Hepatocyte (in vitro differentiated cells): ENCODE measurements at regions not wholly inside any gene's neighbourhood (a gene's known extent, or its start where the extent isn't known, plus 50 kb on each side); places are given as distances from the start of the nearest gene placed in this dataset.
"Not testable (repeated sequence)": the region's sequence is repeated elsewhere in the genome, so short reads cannot be mapped to it uniquely, and the experiment has no call there.

ENCODE experiments used
- DNase-seq: peaks from one replicate; pipeline ENCODE4 v3.0.0-alpha.2; 2016; ENCODE audit warnings: low spot score
- H2AFZ ChIP-seq: fragments of 200-600 bp; sonication (generic); 2 replicates; pipeline ENCODE4 v1.6.0; 2016; ENCODE audit warnings: antibody characterized with exemption, mild to moderate bottlenecking
- H3K27ac ChIP-seq: fragments of 200-600 bp; sonication (generic); 2 replicates; pipeline ENCODE4 v1.5.1; 2016; ENCODE audit warnings: mild to moderate bottlenecking
- H3K27me3 ChIP-seq: fragments of 200-600 bp; sonication (generic); 2 replicates; pipeline ENCODE4 v1.6.1; 2016
- H3K36me3 ChIP-seq: fragments of 200-600 bp; sonication (generic); replicated peaks from 2 replicates; pipeline ENCODE4 v1.5.1; 2016; ENCODE audit warnings: low read depth; ENCODE audit not compliant: insufficient read depth
- H3K4me1 ChIP-seq: fragments of 200-600 bp; sonication (generic); 2 replicates; pipeline ENCODE4 v1.5.1; 2016; ENCODE audit warnings: mild to moderate bottlenecking, moderate library complexity; ENCODE audit not compliant: insufficient read depth
- H3K4me2 ChIP-seq: fragments of 200-600 bp; sonication (generic); 2 replicates; pipeline ENCODE4 v1.6.0; 2016
- H3K4me3 ChIP-seq: fragments of 200-600 bp; sonication (generic); 2 replicates; pipeline ENCODE4 v1.5.1; 2016; ENCODE audit warnings: mild to moderate bottlenecking
- H3K79me2 ChIP-seq: fragments of 200-600 bp; sonication (generic); 2 replicates; pipeline ENCODE4 v1.6.0; 2017; ENCODE audit warnings: mild to moderate bottlenecking
- H3K9me2 ChIP-seq: fragments of 200-600 bp; sonication (generic); replicated peaks from 2 replicates; pipeline ENCODE4 v1.6.0; 2017; ENCODE audit warnings: mild to moderate bottlenecking; ENCODE audit not compliant: insufficient read depth
- H3K9me3 ChIP-seq: fragments of 200-600 bp; sonication (generic); 2 replicates; pipeline ENCODE4 v1.5.1; 2016; ENCODE audit warnings: low read depth, mild to moderate bottlenecking
- H4K20me1 ChIP-seq: fragments of 200-600 bp; sonication (generic); 2 replicates; pipeline ENCODE4 v1.6.0; 2016; ENCODE audit warnings: mild to moderate bottlenecking; ENCODE audit not compliant: insufficient read depth, poor library complexity, severe bottlenecking
- EZH2 ChIP-seq: fragments of 200-600 bp; sonication (generic); IDR thresholded peaks from 2 replicates; pipeline ENCODE4 v1.6.1; 2016; ENCODE audit warnings: antibody characterized with exemption, mild to moderate bottlenecking, borderline replicate concordance
- EZH2phosphoT487 ChIP-seq: fragments of 200-600 bp; sonication (generic); IDR thresholded peaks from one replicate; pipeline ENCODE4 v1.6.1; 2018; ENCODE audit warnings: antibody characterized with exemption, mild to moderate bottlenecking, low read depth, moderate library complexity; ENCODE audit not compliant: unreplicated experiment, severe bottlenecking
- WGBS: methylation state at CpG from one replicate; pipeline ENCODE4 v1.1.6; 2016; ENCODE audit warnings: low lambda C conversion rate; ENCODE audit errors: missing lambda C conversion rate; 5-methylcytosine and 5-hydroxymethylcytosine counted together
- TF ChIP-seq, protein P1 (sequence below): fragments of 200-600 bp; sonication (generic); IDR thresholded peaks from 2 replicates; pipeline ENCODE4 v1.5.1; 2016; ENCODE audit warnings: antibody characterized with exemption, mild to moderate bottlenecking; ENCODE audit not compliant: poor library complexity

- 48% methylated on average over 1 of the region's 1 CpG for WGBS
- DNase-seq, result no peak
- H3K27ac ChIP-seq, result no peak overlapping the region
- H4K20me1 ChIP-seq, result no peaks in the 10 kb centered on the region
- no peak overlapping the region for H2AFZ ChIP-seq
- no peak overlapping the region for H3K4me3 ChIP-seq
- peaks cover 4% of the 10 kb centered on the region for H3K4me1 ChIP-seq
- H3K4me2 ChIP-seq, result no peak overlapping the region
- no peaks in the 10 kb centered on the region for H3K79me2 ChIP-seq
- TF ChIP-seq EZH2phosphoT487, result no peak
- TF ChIP-seq EZH2, result no peak
- TF ChIP-seq, protein P1, sequence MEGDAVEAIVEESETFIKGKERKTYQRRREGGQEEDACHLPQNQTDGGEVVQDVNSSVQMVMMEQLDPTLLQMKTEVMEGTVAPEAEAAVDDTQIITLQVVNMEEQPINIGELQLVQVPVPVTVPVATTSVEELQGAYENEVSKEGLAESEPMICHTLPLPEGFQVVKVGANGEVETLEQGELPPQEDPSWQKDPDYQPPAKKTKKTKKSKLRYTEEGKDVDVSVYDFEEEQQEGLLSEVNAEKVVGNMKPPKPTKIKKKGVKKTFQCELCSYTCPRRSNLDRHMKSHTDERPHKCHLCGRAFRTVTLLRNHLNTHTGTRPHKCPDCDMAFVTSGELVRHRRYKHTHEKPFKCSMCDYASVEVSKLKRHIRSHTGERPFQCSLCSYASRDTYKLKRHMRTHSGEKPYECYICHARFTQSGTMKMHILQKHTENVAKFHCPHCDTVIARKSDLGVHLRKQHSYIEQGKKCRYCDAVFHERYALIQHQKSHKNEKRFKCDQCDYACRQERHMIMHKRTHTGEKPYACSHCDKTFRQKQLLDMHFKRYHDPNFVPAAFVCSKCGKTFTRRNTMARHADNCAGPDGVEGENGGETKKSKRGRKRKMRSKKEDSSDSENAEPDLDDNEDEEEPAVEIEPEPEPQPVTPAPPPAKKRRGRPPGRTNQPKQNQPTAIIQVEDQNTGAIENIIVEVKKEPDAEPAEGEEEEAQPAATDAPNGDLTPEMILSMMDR, result no peak
- no peaks in the 10 kb centered on the region for H3K9me2 ChIP-seq
- no peaks in the 10 kb centered on the region for H3K27me3 ChIP-seq
- H3K9me3 ChIP-seq, result no peaks in the 10 kb centered on the region
- no peaks in the 10 kb centered on the region for H3K36me3 ChIP-seq
Measured at GRCh38 chr3:68664276-68664675, 268.1 kb downstream of the TAFA4 start.

DNA sequence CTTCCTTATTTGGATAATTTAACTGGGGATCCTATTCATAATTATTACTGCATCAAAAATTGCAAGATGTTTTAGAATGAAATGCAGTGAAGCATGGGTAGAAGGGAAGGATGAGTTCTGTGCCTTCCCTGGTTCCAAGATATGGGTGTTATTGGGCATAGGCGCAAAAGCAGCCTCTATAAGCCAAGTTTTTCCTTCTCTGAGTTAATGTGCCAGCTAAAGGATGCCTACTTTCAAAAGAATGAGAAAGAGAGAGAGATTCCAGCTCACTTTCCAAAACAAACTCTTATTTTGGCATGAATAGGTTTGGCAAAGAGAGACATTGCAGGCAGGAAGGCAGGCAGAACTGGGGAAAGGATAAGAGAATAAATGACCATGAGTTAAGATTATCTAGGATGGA is 270.2 kb downstream of the TAFA4 start:
- Histone ChIP-seq H4K20me1 (no peaks in the 10 kb centered on the region), H3K4me1 (peaks cover 3% of the 10 kb centered on the region), H3K4me3 (no peak overlapping the region), H3K27me3 (no peaks in the 10 kb centered on the region), H3K27ac (no peak overlapping the region), H3K79me2 (no peaks in the 10 kb centered on the region), H3K9me3 (no peaks in the 10 kb centered on the region), H3K36me3 (no peaks in the 10 kb centered on the region), H3K4me2 (no peak overlapping the region), H3K9me2 (no peaks in the 10 kb centered on the region), H2AFZ (no peak overlapping the region)
- WGBS, result 92% methylated on average over 1 of the region's 1 CpG
- TF ChIP-seq EZH2phosphoT487 (no peak), EZH2 (no peak)
- TF ChIP-seq, protein P1, result no peak
- no peak for DNase-seq

GRCh38 chr3:68650657-68651056 is 281.7 kb downstream of the TAFA4 start:
- not testable (repeated sequence) for H4K20me1 ChIP-seq, H3K27me3 ChIP-seq, H3K27ac ChIP-seq, H3K9me2 ChIP-seq, DNase-seq, H3K36me3 ChIP-seq, H3K4me2 ChIP-seq, H3K4me3 ChIP-seq, H3K4me1 ChIP-seq, H3K79me2 ChIP-seq, H3K9me3 ChIP-seq, H2AFZ ChIP-seq
- WGBS, result 95% methylated on average over 3 of the region's 3 CpGs

DNA sequence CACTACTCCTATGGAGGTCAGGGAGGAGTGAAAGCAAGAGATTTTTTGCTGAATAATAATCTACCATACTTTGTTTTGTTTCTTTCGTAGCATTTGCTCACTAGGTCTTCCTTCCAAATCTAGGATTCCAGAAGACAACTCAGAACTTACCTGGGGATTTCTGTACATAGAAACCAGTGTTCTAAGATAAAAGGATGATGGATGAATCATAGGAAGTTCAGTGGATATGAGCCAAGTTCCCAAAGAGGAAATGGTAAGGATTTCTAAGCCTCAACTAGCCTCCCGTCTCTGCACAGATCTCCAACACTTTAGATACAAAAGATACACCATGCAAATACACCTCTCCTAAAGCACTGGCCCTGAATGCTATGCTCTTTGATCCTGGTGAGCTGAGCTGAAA is 283.9 kb downstream of the TAFA4 start:
- Histone ChIP-seq H3K4me1 (no peaks in the 10 kb centered on the region), H4K20me1 (no peaks in the 10 kb centered on the region), H3K4me3 (no peak overlapping the region), H3K9me3 (no peaks in the 10 kb centered on the region), H2AFZ (no peak overlapping the region), H3K9me2 (no peaks in the 10 kb centered on the region), H3K27ac (no peak overlapping the region), H3K4me2 (no peak overlapping the region), H3K27me3 (no peaks in the 10 kb centered on the region), H3K79me2 (no peaks in the 10 kb centered on the region), H3K36me3 (no peaks in the 10 kb centered on the region)
- TF ChIP-seq, protein P1, result no peak
- TF ChIP-seq EZH2 (no peak), EZH2phosphoT487 (no peak)
- 89% methylated on average over 2 of the region's 2 CpGs for WGBS
- no peak for DNase-seq
